Fibroblast of lung (primary cell): ENCODE measurements at regions not wholly inside any gene's neighbourhood (a gene's known extent, or its start where the extent isn't known, plus 50 kb on each side); places are given as distances from the start of the nearest gene placed in this dataset.

Experiments
- DNase-seq, 2 donors: peaks; one replicate each; pipeline versions ENCODE4 v3.0.0 to v3.0.0-alpha.2; 2010; ENCODE audit warnings: low read depth in 2 of 2
- H2AFZ ChIP-seq: 2 replicates; pipeline ENCODE4 v1.5.1; 2012; ENCODE audit warnings: low read length, control low read depth, inconsistent platforms
- H3K27ac ChIP-seq: 2 replicates; pipeline ENCODE4 v1.5.1; 2011; ENCODE audit warnings: low read length, control low read depth; ENCODE audit not compliant: insufficient read depth
- H3K27me3 ChIP-seq: 2 replicates; pipeline ENCODE4 v1.5.1; 2011; ENCODE audit warnings: mild to moderate bottlenecking, low read length; ENCODE audit not compliant: control insufficient read depth, insufficient read depth
- H3K36me3 ChIP-seq: 2 replicates; pipeline ENCODE4 v1.5.1; 2011; ENCODE audit warnings: low read length; ENCODE audit not compliant: control insufficient read depth, insufficient read depth
- H3K4me1 ChIP-seq: 2 replicates; pipeline ENCODE4 v1.5.1; 2011; ENCODE audit warnings: low read length; ENCODE audit not compliant: control insufficient read depth, insufficient read depth; ENCODE audit errors: extremely low read depth
- H3K4me2 ChIP-seq: 2 replicates; pipeline ENCODE4 v1.5.1; 2011; ENCODE audit warnings: low read length, control low read depth; ENCODE audit not compliant: insufficient read depth; ENCODE audit errors: extremely low read depth
- H3K4me3 ChIP-seq, 4 experiments: fragments of 200-600 bp in 1 of 4; sonication (generic) in 1 of 4; replicated peaks in 1 of 4; 2 replicates each; pipeline ENCODE4 v1.5.1; 2011 to 2016; ENCODE audit warnings: low read length in 4 of 4, low read depth in 3 of 4, mild to moderate bottlenecking in 3 of 4, control low read depth in 2 of 4, inconsistent platforms in 1 of 4, mixed read lengths in 1 of 4; ENCODE audit not compliant: insufficient read depth in 1 of 4; ENCODE audit errors: control extremely low read depth in 1 of 4
- H3K79me2 ChIP-seq: 2 replicates; pipeline ENCODE4 v1.5.1; 2012; ENCODE audit warnings: mild to moderate bottlenecking, low read length, inconsistent platforms; ENCODE audit not compliant: control insufficient read depth, insufficient read depth
- H3K9ac ChIP-seq: 2 replicates; pipeline ENCODE4 v1.5.1; 2011; ENCODE audit warnings: mild to moderate bottlenecking, low read length, control low read depth; ENCODE audit not compliant: insufficient read depth
- H3K9me3 ChIP-seq: 2 replicates; pipeline ENCODE4 v1.5.1; 2012; ENCODE audit warnings: low read depth, low read length; ENCODE audit not compliant: control insufficient read depth, insufficient read depth
- H4K20me1 ChIP-seq: 2 replicates; pipeline ENCODE4 v1.5.1; 2011; ENCODE audit warnings: low read length; ENCODE audit not compliant: control insufficient read depth, insufficient read depth; ENCODE audit errors: extremely low read depth
- EZH2 ChIP-seq: IDR thresholded peaks from 2 replicates; pipeline ENCODE4 v1.5.1; 2012; ENCODE audit warnings: low read length, control low read depth, mild to moderate bottlenecking; ENCODE audit errors: missing control alignments
- TF ChIP-seq, protein P1 (sequence below), 2 donors: IDR thresholded peaks in 1 of 2; conservative IDR thresholded peaks in 1 of 2; 1 replicate in 1 of 2; 2 replicates in 1 of 2; pipeline ENCODE4 v1.5.1; 2011 to 2012; ENCODE audit warnings: low read length in 2 of 2, control low read depth in 1 of 2, inconsistent platforms in 1 of 2, low read depth in 1 of 2, mild to moderate bottlenecking in 1 of 2

DNA sequence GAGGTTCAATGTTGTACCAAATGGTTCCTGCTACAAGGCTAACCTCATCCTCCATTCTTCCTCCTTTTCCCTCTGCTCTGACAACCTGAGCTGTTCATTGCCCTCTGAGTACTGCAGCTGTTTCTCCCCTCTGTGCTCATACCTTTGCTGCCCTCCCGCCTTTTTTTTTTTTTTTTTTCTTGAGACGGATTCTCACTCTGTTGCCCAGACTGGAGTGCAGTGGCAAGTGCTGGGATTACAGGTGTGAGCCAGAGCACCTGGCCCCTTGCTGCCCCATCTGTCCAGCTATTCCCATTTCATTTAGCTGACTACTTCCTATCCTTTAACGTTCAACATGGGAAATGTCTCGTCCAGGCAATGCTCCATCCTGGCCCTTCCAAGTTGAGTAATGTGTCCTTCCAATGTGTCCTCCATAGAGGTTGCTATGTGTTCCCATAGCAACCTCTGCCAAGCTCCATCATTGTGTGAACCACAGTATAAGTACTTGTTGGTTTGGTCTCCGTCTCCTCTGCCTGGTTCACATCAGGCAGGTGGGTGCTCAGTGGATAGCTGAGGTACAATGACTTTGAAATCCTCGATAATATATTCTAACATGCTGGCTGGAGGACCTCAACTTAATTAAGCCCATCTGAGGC lies 179.9 kb upstream of the ANKRD28 start:
- H2AFZ ChIP-seq: no peak overlapping the region
- no peaks in the 10 kb centered on the region for H3K27me3 ChIP-seq
- no peaks in the 10 kb centered on the region for H3K9me3 ChIP-seq
- TF ChIP-seq, protein P1, sequence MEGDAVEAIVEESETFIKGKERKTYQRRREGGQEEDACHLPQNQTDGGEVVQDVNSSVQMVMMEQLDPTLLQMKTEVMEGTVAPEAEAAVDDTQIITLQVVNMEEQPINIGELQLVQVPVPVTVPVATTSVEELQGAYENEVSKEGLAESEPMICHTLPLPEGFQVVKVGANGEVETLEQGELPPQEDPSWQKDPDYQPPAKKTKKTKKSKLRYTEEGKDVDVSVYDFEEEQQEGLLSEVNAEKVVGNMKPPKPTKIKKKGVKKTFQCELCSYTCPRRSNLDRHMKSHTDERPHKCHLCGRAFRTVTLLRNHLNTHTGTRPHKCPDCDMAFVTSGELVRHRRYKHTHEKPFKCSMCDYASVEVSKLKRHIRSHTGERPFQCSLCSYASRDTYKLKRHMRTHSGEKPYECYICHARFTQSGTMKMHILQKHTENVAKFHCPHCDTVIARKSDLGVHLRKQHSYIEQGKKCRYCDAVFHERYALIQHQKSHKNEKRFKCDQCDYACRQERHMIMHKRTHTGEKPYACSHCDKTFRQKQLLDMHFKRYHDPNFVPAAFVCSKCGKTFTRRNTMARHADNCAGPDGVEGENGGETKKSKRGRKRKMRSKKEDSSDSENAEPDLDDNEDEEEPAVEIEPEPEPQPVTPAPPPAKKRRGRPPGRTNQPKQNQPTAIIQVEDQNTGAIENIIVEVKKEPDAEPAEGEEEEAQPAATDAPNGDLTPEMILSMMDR (conservative IDR thresholded peaks at IDR 0.05 in 1 of 2, IDR thresholded peaks at IDR 0.05 in 1 of 2; ENCODE audit: low read depth in 1 of 2, low read length in 2 of 2): no peak
- no peak for TF ChIP-seq EZH2
- no peaks in the 10 kb centered on the region for H4K20me1 ChIP-seq
- no peaks in the 10 kb centered on the region for H3K36me3 ChIP-seq
- no peaks in the 10 kb centered on the region for H3K79me2 ChIP-seq
- no peak overlapping the region for H3K27ac ChIP-seq
- no peaks in the 10 kb centered on the region for H3K4me1 ChIP-seq
- no peak for DNase-seq
- no peak overlapping the region for H3K4me3 ChIP-seq
- no peak overlapping the region for H3K4me2 ChIP-seq
- H3K9ac ChIP-seq: no peak overlapping the region

DNA sequence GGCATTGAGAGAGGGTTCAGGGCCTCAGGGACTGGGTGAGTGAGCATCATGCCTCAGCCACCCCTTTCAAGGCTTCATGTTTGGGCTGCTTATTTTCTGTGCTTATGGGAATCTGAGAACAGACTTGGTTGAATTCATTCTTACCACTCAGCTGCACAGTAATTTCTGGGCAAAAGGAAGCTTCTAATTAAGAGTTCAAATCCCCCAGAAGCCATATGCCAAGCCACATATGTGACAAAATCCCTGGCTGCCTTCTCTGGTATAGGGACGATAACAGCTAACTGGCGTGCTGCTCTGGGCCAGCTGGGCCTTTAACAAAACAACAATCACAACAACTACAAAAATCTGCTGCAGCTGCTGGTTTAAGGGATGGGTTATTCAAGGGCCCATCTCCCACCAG lies 181.0 kb upstream of the ANKRD28 start:
- TF ChIP-seq, protein P1 (conservative IDR thresholded peaks at IDR 0.05 in 1 of 2, IDR thresholded peaks at IDR 0.05 in 1 of 2; ENCODE audit: low read depth in 1 of 2, low read length in 2 of 2): no peak
- no peak for TF ChIP-seq EZH2
- Histone ChIP-seq H3K27me3 (no peaks in the 10 kb centered on the region), H3K4me2 (no peak overlapping the region), H3K27ac (no peak overlapping the region), H3K79me2 (no peaks in the 10 kb centered on the region), H2AFZ (no peak overlapping the region), H4K20me1 (no peaks in the 10 kb centered on the region), H3K4me3 (no peak overlapping the region), H3K36me3 (no peaks in the 10 kb centered on the region), H3K9ac (no peak overlapping the region), H3K4me1 (no peaks in the 10 kb centered on the region), H3K9me3 (no peaks in the 10 kb centered on the region)
- no peak for DNase-seq

DNA sequence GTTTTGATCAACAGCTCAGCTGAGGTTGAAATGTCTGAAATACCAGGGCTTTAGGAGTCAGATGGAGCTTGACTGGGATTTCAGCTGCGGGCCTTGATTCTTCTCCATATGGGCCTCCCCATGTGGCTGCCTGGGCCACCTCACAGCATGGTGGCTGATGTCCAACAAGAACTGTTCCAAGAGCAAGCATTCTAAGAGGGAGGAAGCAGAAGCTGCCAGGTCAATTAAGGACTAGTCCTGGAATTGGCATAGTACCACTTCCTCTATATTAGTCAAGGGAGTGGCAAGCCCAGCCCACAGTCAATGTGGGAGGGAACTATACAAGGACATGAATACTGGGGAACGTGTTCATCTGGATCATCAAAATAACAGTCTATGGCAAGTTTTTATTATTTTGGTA lies 181.7 kb upstream of the ANKRD28 start:
- Histone ChIP-seq H3K79me2 (no peaks in the 10 kb centered on the region), H3K4me2 (no peak overlapping the region), H3K4me3 (no peak overlapping the region), H3K27ac (no peak overlapping the region), H3K27me3 (no peaks in the 10 kb centered on the region), H3K9ac (no peak overlapping the region), H2AFZ (no peak overlapping the region), H3K36me3 (no peaks in the 10 kb centered on the region), H3K9me3 (no peaks in the 10 kb centered on the region), H4K20me1 (no peaks in the 10 kb centered on the region), H3K4me1 (peaks cover 4% of the 10 kb centered on the region)
- no peak for TF ChIP-seq EZH2
- TF ChIP-seq, protein P1 (conservative IDR thresholded peaks at IDR 0.05 in 1 of 2, IDR thresholded peaks at IDR 0.05 in 1 of 2; ENCODE audit: low read depth in 1 of 2, low read length in 2 of 2): no peak
- DNase-seq: peak in 1 of 2 donors; percentile 39
